GM23338 (cell line): ENCODE measurements at regions not wholly inside any gene's neighbourhood (a gene's known extent, or its start where the extent isn't known, plus 50 kb on each side); places are given as distances from the start of the nearest gene placed in this dataset.
A peak's percentile ranks its signal among the peaks of the same experiment; 100 is the strongest.

ENCODE experiments used
- ATAC-seq: fragments of 200-7000 bp; cut with Tn5 transposase; 3 replicates; pipeline ENCODE4 v1.9.1; 2020
- DNase-seq: peaks from one replicate; pipeline ENCODE4 v3.0.0-alpha.2; 2015; ENCODE audit warnings: low spot score
- H2AFZ ChIP-seq: fragments of 200-600 bp; sonication (generic); 2 replicates; pipeline ENCODE4 v1.8.0; 2016; ENCODE audit warnings: antibody characterized with exemption, mild to moderate bottlenecking, moderate library complexity
- H3F3A ChIP-seq: fragments of 200-600 bp; sonication (generic); replicated peaks from 2 replicates; pipeline ENCODE4 v1.8.0; 2017; ENCODE audit warnings: antibody characterized with exemption, mixed run types, low read depth
- H3K27ac ChIP-seq: fragments of 200-600 bp; sonication (generic); 2 replicates; pipeline ENCODE4 v1.6.1; 2016; ENCODE audit warnings: low read depth
- H3K27me3 ChIP-seq: fragments of 200-600 bp; sonication (generic); 2 replicates; pipeline ENCODE4 v1.8.0; 2016; ENCODE audit warnings: mild to moderate bottlenecking, mixed run types, moderate library complexity; ENCODE audit not compliant: insufficient read depth
- H3K36me3 ChIP-seq: fragments of 200-600 bp; sonication (generic); 2 replicates; pipeline ENCODE4 v1.8.0; 2016; ENCODE audit warnings: mild to moderate bottlenecking; ENCODE audit not compliant: insufficient read depth
- H3K4me1 ChIP-seq: fragments of 200-600 bp; sonication (generic); 2 replicates; pipeline ENCODE4 v1.8.0; 2016; ENCODE audit warnings: mild to moderate bottlenecking, moderate library complexity; ENCODE audit not compliant: insufficient read depth
- H3K4me2 ChIP-seq: fragments of 200-600 bp; sonication (generic); 2 replicates; pipeline ENCODE4 v1.7.1; 2017; ENCODE audit warnings: mixed run types
- H3K4me3 ChIP-seq: fragments of 200-600 bp; sonication (generic); 2 replicates; pipeline ENCODE4 v1.6.1; 2016; ENCODE audit warnings: mixed run types
- H3K79me2 ChIP-seq: fragments of 200-600 bp; sonication (generic); replicated peaks from 2 replicates; pipeline ENCODE4 v1.8.0; 2017; ENCODE audit warnings: mild to moderate bottlenecking; ENCODE audit not compliant: insufficient read depth
- H3K9me2 ChIP-seq: fragments of 200-600 bp; sonication (generic); 2 replicates; pipeline ENCODE4 v1.8.0; 2017; ENCODE audit not compliant: insufficient read depth
- H4K20me1 ChIP-seq: fragments of 200-600 bp; sonication (generic); replicated peaks from 2 replicates; pipeline ENCODE4 v1.8.0; 2017; ENCODE audit warnings: mild to moderate bottlenecking; ENCODE audit not compliant: insufficient read depth
- H3K27ac Mint-ChIP-seq: 2 replicates; pipeline ENCODE4 v1.8.0; 2020; ENCODE audit warnings: inconsistent platforms, mild to moderate bottlenecking, moderate library complexity, mixed read lengths
- H3K27me3 Mint-ChIP-seq: 3 replicates; pipeline ENCODE4 v1.8.0; 2022; ENCODE audit warnings: low read depth, mild to moderate bottlenecking, moderate library complexity, mixed read lengths, inconsistent platforms; ENCODE audit not compliant: insufficient read depth, poor library complexity
- H3K36me3 Mint-ChIP-seq: 3 replicates; pipeline ENCODE4 v1.8.0; 2021; ENCODE audit warnings: low read depth, mild to moderate bottlenecking, inconsistent platforms, moderate library complexity, mixed read lengths
- H3K4me1 Mint-ChIP-seq: 3 replicates; pipeline ENCODE4 v1.8.0; 2020; ENCODE audit warnings: mild to moderate bottlenecking, inconsistent platforms, mixed read lengths
- H3K4me3 Mint-ChIP-seq: 3 replicates; pipeline ENCODE4 v1.8.0; 2021; ENCODE audit warnings: moderate library complexity, mild to moderate bottlenecking, inconsistent platforms, mixed read lengths
- H3K9me3 Mint-ChIP-seq: 3 replicates; pipeline ENCODE4 v1.8.0; 2020; ENCODE audit warnings: moderate library complexity, mild to moderate bottlenecking, inconsistent platforms, mixed read lengths
- ETS1 ChIP-seq: IDR thresholded peaks from 2 replicates; pipeline ENCODE4 v1.6.1; 2016; ENCODE audit warnings: antibody characterized with exemption
- EZH2 ChIP-seq: fragments of 200-600 bp; sonication (generic); IDR thresholded peaks from one replicate; pipeline ENCODE4 v1.8.0; 2017; ENCODE audit warnings: antibody characterized with exemption, mild to moderate bottlenecking, low read depth; ENCODE audit not compliant: unreplicated experiment
- EZH2phosphoT487 ChIP-seq: fragments of 200-600 bp; sonication (generic); IDR thresholded peaks from one replicate; pipeline ENCODE4 v1.8.1; 2018; ENCODE audit warnings: antibody characterized with exemption; ENCODE audit not compliant: unreplicated experiment
- JUNB ChIP-seq: IDR thresholded peaks from one replicate; pipeline ENCODE4 v1.6.1; 2016; ENCODE audit warnings: antibody characterized with exemption; ENCODE audit not compliant: unreplicated experiment
- STAT1 ChIP-seq: IDR thresholded peaks from one replicate; pipeline ENCODE4 v1.6.1; 2016; ENCODE audit warnings: antibody characterized with exemption; ENCODE audit not compliant: unreplicated experiment
- ZNF114 ChIP-seq: fragments of 250-450 bp; sonication (Bioruptor Pico); IDR thresholded peaks from 2 replicates; pipeline ENCODE4 v1.5.0; 2020; ENCODE audit warnings: mild to moderate bottlenecking, moderate library complexity
- ZNF331 ChIP-seq: fragments of 250-450 bp; sonication (Bioruptor Pico); IDR thresholded peaks from 2 replicates; pipeline ENCODE4 v1.5.0; 2020; ENCODE audit warnings: low read depth, mild to moderate bottlenecking, moderate library complexity
- TF ChIP-seq, protein P1 (sequence below): IDR thresholded peaks from one replicate; pipeline ENCODE4 v1.6.1; 2018; ENCODE audit warnings: antibody characterized with exemption; ENCODE audit not compliant: unreplicated experiment

GRCh38 chr2:118197011-118197675, 108.9 kb downstream of the INSIG2 start:
- Mint-ChIP-seq H3K27me3 (peaks cover 3% of the 10 kb centered on the region), H3K9me3 (no peaks in the 10 kb centered on the region), H3K4me1 (no peaks in the 10 kb centered on the region), H3K27ac (no peak overlapping the region), H3K4me3 (no peak overlapping the region), H3K36me3 (no peaks in the 10 kb centered on the region)
- Histone ChIP-seq H4K20me1 (no peaks in the 10 kb centered on the region), H3K36me3 (no peaks in the 10 kb centered on the region), H3F3A (no peaks in the 10 kb centered on the region), H3K27ac (no peak overlapping the region), H3K9me2 (no peaks in the 10 kb centered on the region), H3K4me2 (no peak overlapping the region), H3K4me1 (no peaks in the 10 kb centered on the region), H3K4me3 (no peak overlapping the region), H3K79me2 (no peaks in the 10 kb centered on the region), H2AFZ (peak overlapping the region; percentile 4; the same call in 1 of the 2 replicates), H3K27me3 (no peaks in the 10 kb centered on the region)
- DNase-seq (peak; percentile 61), ATAC-seq (peak; percentile 85)
- TF ChIP-seq ETS1, result peak; percentile 64
- TF ChIP-seq, protein P1, sequence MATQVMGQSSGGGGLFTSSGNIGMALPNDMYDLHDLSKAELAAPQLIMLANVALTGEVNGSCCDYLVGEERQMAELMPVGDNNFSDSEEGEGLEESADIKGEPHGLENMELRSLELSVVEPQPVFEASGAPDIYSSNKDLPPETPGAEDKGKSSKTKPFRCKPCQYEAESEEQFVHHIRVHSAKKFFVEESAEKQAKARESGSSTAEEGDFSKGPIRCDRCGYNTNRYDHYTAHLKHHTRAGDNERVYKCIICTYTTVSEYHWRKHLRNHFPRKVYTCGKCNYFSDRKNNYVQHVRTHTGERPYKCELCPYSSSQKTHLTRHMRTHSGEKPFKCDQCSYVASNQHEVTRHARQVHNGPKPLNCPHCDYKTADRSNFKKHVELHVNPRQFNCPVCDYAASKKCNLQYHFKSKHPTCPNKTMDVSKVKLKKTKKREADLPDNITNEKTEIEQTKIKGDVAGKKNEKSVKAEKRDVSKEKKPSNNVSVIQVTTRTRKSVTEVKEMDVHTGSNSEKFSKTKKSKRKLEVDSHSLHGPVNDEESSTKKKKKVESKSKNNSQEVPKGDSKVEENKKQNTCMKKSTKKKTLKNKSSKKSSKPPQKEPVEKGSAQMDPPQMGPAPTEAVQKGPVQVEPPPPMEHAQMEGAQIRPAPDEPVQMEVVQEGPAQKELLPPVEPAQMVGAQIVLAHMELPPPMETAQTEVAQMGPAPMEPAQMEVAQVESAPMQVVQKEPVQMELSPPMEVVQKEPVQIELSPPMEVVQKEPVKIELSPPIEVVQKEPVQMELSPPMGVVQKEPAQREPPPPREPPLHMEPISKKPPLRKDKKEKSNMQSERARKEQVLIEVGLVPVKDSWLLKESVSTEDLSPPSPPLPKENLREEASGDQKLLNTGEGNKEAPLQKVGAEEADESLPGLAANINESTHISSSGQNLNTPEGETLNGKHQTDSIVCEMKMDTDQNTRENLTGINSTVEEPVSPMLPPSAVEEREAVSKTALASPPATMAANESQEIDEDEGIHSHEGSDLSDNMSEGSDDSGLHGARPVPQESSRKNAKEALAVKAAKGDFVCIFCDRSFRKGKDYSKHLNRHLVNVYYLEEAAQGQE, result no peak

DNA sequence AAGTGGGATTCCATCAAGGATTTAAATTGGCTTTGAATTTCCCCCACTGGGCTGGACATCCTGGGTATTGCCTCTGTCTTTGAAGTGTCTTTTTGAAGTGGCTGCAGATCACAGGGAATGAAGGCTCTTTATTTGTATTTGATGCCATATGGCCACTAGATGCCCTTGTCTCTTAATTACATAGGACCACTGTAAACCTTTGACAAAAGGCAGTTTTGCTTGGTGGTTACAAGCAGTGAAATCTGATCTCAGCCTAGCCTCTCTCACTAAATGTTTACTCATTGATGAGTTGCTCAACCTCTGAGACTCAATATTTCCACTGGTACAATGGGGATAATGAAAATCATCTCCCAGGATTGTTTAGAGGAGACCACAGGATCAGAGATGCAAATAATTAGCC, 102.2 kb downstream of the INSIG2 start:
- H3K27ac Mint-ChIP-seq, result no peak overlapping the region

More for the DNA sequence above, 102.2 kb downstream of the INSIG2 start:
- H3K4me1 ChIP-seq, result peaks cover 31% of the 10 kb centered on the region
- H3K4me3 Mint-ChIP-seq, result no peak overlapping the region
- no peaks in the 10 kb centered on the region; the same call in 1 of the 2 replicates for H3K36me3 ChIP-seq
- H3K27me3 Mint-ChIP-seq, result peaks cover 3% of the 10 kb centered on the region
- H4K20me1 ChIP-seq, result no peaks in the 10 kb centered on the region
- H3K27me3 ChIP-seq, result no peaks in the 10 kb centered on the region
- H3K4me2 ChIP-seq, result no peak overlapping the region
- peaks cover 35% of the 10 kb centered on the region for H3K4me1 Mint-ChIP-seq
- TF ChIP-seq ZNF331 (CRISPR knock-in tag), result no peak
- no peak for TF ChIP-seq ETS1
- no peak for TF ChIP-seq STAT1
- TF ChIP-seq, protein P1, result no peak
- TF ChIP-seq ZNF114 (CRISPR knock-in tag), result no peak
- no peak for TF ChIP-seq JUNB
- TF ChIP-seq EZH2, result no peak
- TF ChIP-seq EZH2phosphoT487, result no peak
- no peak overlapping the region for H3K27ac ChIP-seq
- H3K36me3 Mint-ChIP-seq, result no peaks in the 10 kb centered on the region
- H2AFZ ChIP-seq, result no peak overlapping the region
- no peaks in the 10 kb centered on the region for H3K79me2 ChIP-seq
- no peak overlapping the region for H3K4me3 ChIP-seq
- peaks cover 4% of the 10 kb centered on the region; the same call in 1 of the 2 replicates for H3F3A ChIP-seq
- H3K9me2 ChIP-seq, result no peaks in the 10 kb centered on the region
- H3K9me3 Mint-ChIP-seq, result peaks cover 3% of the 10 kb centered on the region; the same call in 2 of the 3 replicates
- ATAC-seq (no peak), DNase-seq (no peak)
